ENCODE measurements at regions not wholly inside any gene's neighbourhood (a gene's known extent, or its start where the extent isn't known, plus 50 kb on each side); places are given as distances from the start of the nearest gene placed in this dataset.

GRCh38 chr3:117519776-117520175 is 810.2 kb downstream of the TUSC7 start:
- no peak overlapping the region for H3K4me3 ChIP-seq (ENCODE audit: extremely low read depth in 1 of 4, insufficient read depth in 2 of 4, low read depth in 3 of 4, low read length in 4 of 4)
- peaks cover 0 to 3% (median 0%) of the 10 kb centered on the region in 4 experiments; a peak in 1 of 7 replicates for H3K4me1 ChIP-seq (replicated peaks in 1 of 4; ENCODE audit: control insufficient read depth in 3 of 4, insufficient read depth in 4 of 4, low read length in 3 of 4)
- H2BK5ac ChIP-seq (ENCODE audit: low read depth, low read length) = no peak overlapping the region
- H3K27ac ChIP-seq (ENCODE audit: low read depth, low read length) = no peak overlapping the region
- no peak overlapping the region for H4K8ac ChIP-seq (ENCODE audit: extremely low read depth, insufficient read depth, low read length)
- H3K9me3 ChIP-seq (ENCODE audit: insufficient read depth in 2 of 2, low read depth in 1 of 2, low read length in 1 of 2) = no peaks in the 10 kb centered on the region
- no peak overlapping the region for H2AK5ac ChIP-seq (ENCODE audit: low read depth, low read length)
- H4K20me1 ChIP-seq (replicated peaks in 1 of 2; ENCODE audit: control insufficient read depth in 1 of 2, insufficient read depth in 2 of 2, low read length in 2 of 2) = no peaks in the 10 kb centered on the region
- H3K56ac ChIP-seq (replicated peaks; ENCODE audit: insufficient read length, low read depth, low read length) = no peak overlapping the region
- no peak overlapping the region for H3K4ac ChIP-seq (replicated peaks; ENCODE audit: insufficient read length, low read depth, low read length)
- no peak overlapping the region for H3K4me2 ChIP-seq (ENCODE audit: insufficient read depth in 1 of 2, low read depth in 2 of 2, low read length in 2 of 2)
- no peak overlapping the region for H2BK12ac ChIP-seq (ENCODE audit: low read depth, low read length)
- H3K9ac ChIP-seq (replicated peaks in 1 of 4; ENCODE audit: extremely low read depth in 1 of 4, low read depth in 3 of 4, low read length in 3 of 4) = no peak overlapping the region
- H4K91ac ChIP-seq (replicated peaks; ENCODE audit: insufficient read length, low read length) = no peak overlapping the region
- H3K14ac ChIP-seq (ENCODE audit: insufficient read length) = no peak overlapping the region
- WGBS, 2 experiments (ENCODE audit: extremely low coverage in 1 of 2, insufficient coverage in 1 of 2, insufficient read length in 1 of 2, insufficient replicate concordance in 2 of 2, low coverage in 1 of 2, low lambda C conversion rate in 2 of 2, missing lambda C conversion rate in 1 of 2) = 95% methylated on average over 1 of the region's 1 CpG; no CpG with 5 or more reads in 1 of the 2 experiments
- H2BK120ac ChIP-seq (replicated peaks; ENCODE audit: low read depth, low read length) = no peak overlapping the region
- H2BK15ac ChIP-seq (ENCODE audit: low read length) = no peak overlapping the region
- ChIA-PET POLR2A (ENCODE audit: partially characterized antibody) (no interaction called here), CTCF (ENCODE audit: partially characterized antibody) (interaction anchor here (0.5 kb wide), 1 partner anchor 413 kb away, joined by 3 read pairs; no protein-coding TSS in a partner anchor)
- no peak overlapping the region for H3K23ac ChIP-seq (ENCODE audit: insufficient read length)
- H3K27me3 ChIP-seq (replicated peaks in 1 of 4; ENCODE audit: control insufficient read depth in 3 of 4, extremely low read depth in 1 of 4, insufficient read depth in 3 of 4, low read length in 3 of 4) = no peaks in the 10 kb centered on the region
- no peaks in the 10 kb centered on the region for H3K79me2 ChIP-seq (ENCODE audit: control insufficient read depth in 1 of 2, insufficient read depth in 2 of 2, low read length in 2 of 2)
- H4K5ac ChIP-seq (ENCODE audit: insufficient read length, low read depth, low read length) = no peak overlapping the region
- H3K18ac ChIP-seq (ENCODE audit: extremely low read depth, low read length) = no peak overlapping the region
- no peak for DNase-seq (ENCODE audit: low read depth in 1 of 2, low spot score in 2 of 2)
- H2AFZ ChIP-seq (ENCODE audit: low read length) = no peak overlapping the region
- no peak for FAIRE-seq
- H3K36me3 ChIP-seq (ENCODE audit: control insufficient read depth in 2 of 4, insufficient read depth in 4 of 4, low read length in 3 of 4) = no peaks in the 10 kb centered on the region
- TF ChIP-seq KDM4A (IDR thresholded peaks at IDR 0.05; ENCODE audit: low read depth, low read length, severe bottlenecking) = no peak
- TF ChIP-seq SIN3A (conservative IDR thresholded peaks at IDR 0.05 in 1 of 2, IDR thresholded peaks at IDR 0.05 in 1 of 2; ENCODE audit: low read depth in 1 of 2, low read length in 2 of 2) = no peak
- TF ChIP-seq SRF (IDR thresholded peaks at IDR 0.05; ENCODE audit: low read depth, low read length) = no peak
- no peak for TF ChIP-seq SIRT6 (IDR thresholded peaks at IDR 0.05; ENCODE audit: low read length)
- TF ChIP-seq GABPA (IDR thresholded peaks at IDR 0.05; ENCODE audit: borderline replicate concordance, insufficient read depth, low read length) = no peak
- no peak for TF ChIP-seq KDM5A (IDR thresholded peaks at IDR 0.05; ENCODE audit: low read length)
- TF ChIP-seq CREB1 (IDR thresholded peaks at IDR 0.05) = no peak
- no peak for TF ChIP-seq TAF7 (optimal IDR thresholded peaks at IDR 0.05; ENCODE audit: borderline replicate concordance, low read depth, low read length)
- no peak for TF ChIP-seq RAD21 (IDR thresholded peaks at IDR 0.05 in 1 of 2, conservative IDR thresholded peaks at IDR 0.05 in 1 of 2; ENCODE audit: low read depth in 2 of 2, low read length in 2 of 2)
- TF ChIP-seq TCF12 (IDR thresholded peaks at IDR 0.05; ENCODE audit: low read depth, low read length) = no peak
- TF ChIP-seq POLR2A (IDR thresholded peaks at IDR 0.05; ENCODE audit: control extremely low read depth in 1 of 2, low read depth in 2 of 2, low read length in 2 of 2) = no peak
- no peak for TF ChIP-seq RFX5 (IDR thresholded peaks at IDR 0.05; ENCODE audit: borderline replicate concordance, low read depth, low read length)
- TF ChIP-seq CTBP2 (IDR thresholded peaks at IDR 0.05; ENCODE audit: borderline replicate concordance, insufficient read depth, insufficient read length, low read length) = no peak
- TF ChIP-seq SIX5 (IDR thresholded peaks at IDR 0.05; ENCODE audit: low read depth, low read length) = no peak
- no peaks in the 10 kb centered on the region for H3K23me2 ChIP-seq (ENCODE audit: low read depth, low read length)
- no peak overlapping the region for H2BK20ac ChIP-seq (ENCODE audit: low read length)
- no peaks in the 10 kb centered on the region for H3K79me1 ChIP-seq (ENCODE audit: low read depth, low read length)
